SK-N-SH (cell line): ENCODE measurements at regions not wholly inside any gene's neighbourhood (a gene's known extent, or its start where the extent isn't known, plus 50 kb on each side); places are given as distances from the start of the nearest gene placed in this dataset.

Source experiments
- CTCF ChIA-PET: fragments of 300-600, 350-600 bp; formaldehyde crosslinking; extraction: SDS; loops from one replicate; lab custom pipeline; 2021; lab: Yijun Ruan, JAX
- POLR2A ChIA-PET: fragments of 350-600 bp; sonication (Branson Sonifier 250); formaldehyde crosslinking; extraction: SDS; loops from one replicate; lab custom pipeline; 2020; ENCODE audit warnings: antibody characterized with exemption, inconsistent platforms; lab: Yijun Ruan, JAX
- DNase-seq: peaks from one replicate; pipeline ENCODE4 v3.0.0; 2012
- H2AFZ ChIP-seq: fragments of 200-600 bp; sonication (generic); 2 replicates; pipeline ENCODE4 v1.8.1; 2016; ENCODE audit warnings: antibody characterized with exemption, mild to moderate bottlenecking, low read depth
- H3F3A ChIP-seq: fragments of 200-600 bp; sonication (generic); replicated peaks from 2 replicates; pipeline ENCODE3; 2016; ENCODE audit warnings: antibody characterized with exemption, mild to moderate bottlenecking; ENCODE audit not compliant: insufficient read depth
- H3K27ac ChIP-seq, 2 experiments: fragments of 200-500 bp in 1 of 2; fragments of 200-600 bp in 1 of 2; sonication (Bioruptor generic) in 1 of 2; sonication (generic), shearing (Covaris generic) in 1 of 2; 2 replicates each; pipeline versions ENCODE4 v1.5.1 to v1.6.1; 2014 to 2016; ENCODE audit warnings: low read depth in 2 of 2, inconsistent platforms in 1 of 2, low read length in 1 of 2, mild to moderate bottlenecking in 1 of 2, mixed read lengths in 1 of 2
- H3K27me3 ChIP-seq: fragments of 200-600 bp; sonication (generic), shearing (Covaris generic); 2 replicates; pipeline ENCODE4 v1.6.1; 2016; ENCODE audit warnings: mixed run types; ENCODE audit not compliant: insufficient read depth
- H3K36me3 ChIP-seq, 2 experiments: fragments of 200-500 bp in 1 of 2; fragments of 200-600 bp in 1 of 2; sonication (Bioruptor generic) in 1 of 2; sonication (generic) in 1 of 2; replicated peaks in 1 of 2; 2 replicates each; pipeline versions ENCODE3 to v1.5.1; 2014 to 2016; ENCODE audit warnings: low read length in 1 of 2, mild to moderate bottlenecking in 1 of 2; ENCODE audit not compliant: insufficient read depth in 2 of 2, control insufficient read depth in 1 of 2
- H3K4me1 ChIP-seq, 2 experiments: fragments of 200-500 bp in 1 of 2; fragments of 200-600 bp in 1 of 2; sonication (Bioruptor generic) in 1 of 2; sonication (generic), shearing (Covaris generic) in 1 of 2; 2 replicates each; pipeline versions ENCODE4 v1.5.1 to v1.6.1; 2014 to 2016; ENCODE audit warnings: low read depth in 1 of 2, low read length in 1 of 2, mixed run types in 1 of 2; ENCODE audit not compliant: insufficient read depth in 2 of 2, control insufficient read depth in 1 of 2
- H3K4me2 ChIP-seq: fragments of 200-600 bp; sonication (generic), shearing (Covaris generic); 2 replicates; pipeline ENCODE4 v1.6.1; 2017; ENCODE audit warnings: mixed run types
- H3K4me3 ChIP-seq, 2 experiments: fragments of 200-500 bp in 1 of 2; fragments of 200-600 bp in 1 of 2; sonication (Bioruptor generic) in 1 of 2; sonication (generic), shearing (Covaris generic) in 1 of 2; 2 replicates each; pipeline versions ENCODE4 v1.5.1 to v1.8.1; 2014 to 2016; ENCODE audit warnings: low read depth in 2 of 2, inconsistent platforms in 1 of 2, low read length in 1 of 2, mild to moderate bottlenecking in 1 of 2, mixed read lengths in 1 of 2, moderate library complexity in 1 of 2
- H3K79me2 ChIP-seq: fragments of 200-600 bp; sonication (generic); 2 replicates; pipeline ENCODE4 v1.8.1; 2017; ENCODE audit warnings: mild to moderate bottlenecking; ENCODE audit not compliant: insufficient read depth
- H3K9ac ChIP-seq: fragments of 200-600 bp; sonication (generic); 2 replicates; pipeline ENCODE4 v1.6.1; 2017; ENCODE audit warnings: mixed run types
- H3K9me2 ChIP-seq: fragments of 200-600 bp; sonication (generic); 2 replicates; pipeline ENCODE4 v1.6.1; 2017; ENCODE audit warnings: mixed run types
- H3K9me3 ChIP-seq: fragments of 200-600 bp; sonication (generic); 2 replicates; pipeline ENCODE4 v1.6.1; 2017; ENCODE audit warnings: mixed run types, mild to moderate bottlenecking, moderate library complexity
- H4K20me1 ChIP-seq: fragments of 200-600 bp; sonication (generic); 2 replicates; pipeline ENCODE4 v1.6.1; 2017; ENCODE audit warnings: mild to moderate bottlenecking, mixed run types; ENCODE audit not compliant: insufficient read depth
- CHD2 ChIP-seq: fragments of 150-350 bp; IDR thresholded peaks from 2 replicates; pipeline ENCODE4 v1.6.1; 2018; ENCODE audit warnings: low read length; ENCODE audit not compliant: partially characterized antibody
- CTCF ChIP-seq: fragments of 200-600 bp; sonication (generic); IDR thresholded peaks from 2 replicates; pipeline ENCODE4 v1.6.1; 2017; ENCODE audit warnings: antibody characterized with exemption, mild to moderate bottlenecking, moderate library complexity
- ELF1 ChIP-seq: IDR thresholded peaks from 2 replicates; pipeline ENCODE4 v1.4.0; 2012
- EZH2phosphoT487 ChIP-seq: fragments of 200-600 bp; sonication (generic); IDR thresholded peaks from 2 replicates; pipeline ENCODE4 v1.6.1; 2017; ENCODE audit warnings: low read depth, mixed run types, mild to moderate bottlenecking, antibody characterized with exemption, moderate library complexity, borderline replicate concordance
- FOSL2 ChIP-seq: IDR thresholded peaks from 2 replicates; pipeline ENCODE4 v1.4.0; 2012; ENCODE audit warnings: low read depth, mild to moderate bottlenecking, moderate library complexity, borderline replicate concordance
- FOXJ3 ChIP-seq: sonication (generic); formaldehyde crosslinking; IDR thresholded peaks from 2 replicates; pipeline ENCODE4 v1.5.1; 2020; ENCODE audit warnings: mild to moderate bottlenecking, missing genetic modification reagents
- FOXM1 ChIP-seq: IDR thresholded peaks from 2 replicates; pipeline ENCODE4 v1.4.0; 2012; ENCODE audit warnings: low read depth, mild to moderate bottlenecking
- GABPA ChIP-seq: IDR thresholded peaks from 2 replicates; pipeline ENCODE4 v1.4.0; 2012; ENCODE audit warnings: low read depth, mild to moderate bottlenecking
- GATA2 ChIP-seq: sonication (generic); formaldehyde crosslinking; IDR thresholded peaks from 2 replicates; pipeline ENCODE4 v1.5.0; 2020; ENCODE audit warnings: mild to moderate bottlenecking, missing genetic modification reagents
- JUND ChIP-seq: IDR thresholded peaks from 2 replicates; pipeline ENCODE4 v1.4.0; 2012
- MEF2A ChIP-seq: IDR thresholded peaks from 2 replicates; pipeline ENCODE4 v1.4.0; 2012; ENCODE audit warnings: low read depth, borderline replicate concordance
- NRF1 ChIP-seq: IDR thresholded peaks from 2 replicates; pipeline ENCODE4 v1.6.1; 2012; ENCODE audit warnings: low read depth, mild to moderate bottlenecking, low read length
- POLR2AphosphoS5 ChIP-seq: IDR thresholded peaks from 2 replicates; pipeline ENCODE4 v1.6.1; 2012; ENCODE audit warnings: low read depth, low read length
- RAD21 ChIP-seq: IDR thresholded peaks from 2 replicates; pipeline ENCODE4 v1.6.1; 2012; ENCODE audit warnings: mild to moderate bottlenecking, low read length
- RXRA ChIP-seq: IDR thresholded peaks from 2 replicates; pipeline ENCODE4 v1.4.0; 2012; ENCODE audit warnings: low read depth, mild to moderate bottlenecking, borderline replicate concordance
- SIN3A ChIP-seq: IDR thresholded peaks from 2 replicates; pipeline ENCODE4 v1.6.1; 2012; ENCODE audit warnings: low read depth, mild to moderate bottlenecking, low read length, moderate library complexity, borderline replicate concordance
- SMC3 ChIP-seq: IDR thresholded peaks from 2 replicates; pipeline ENCODE4 v1.6.1; 2012; ENCODE audit warnings: low read depth, low read length, improper control_type of control experiment
- TAF1 ChIP-seq: IDR thresholded peaks from 2 replicates; pipeline ENCODE4 v1.6.1; 2012; ENCODE audit warnings: low read depth, mild to moderate bottlenecking, low read length, moderate library complexity, borderline replicate concordance
- TCF12 ChIP-seq: IDR thresholded peaks from 2 replicates; pipeline ENCODE4 v1.4.0; 2012
- TEAD4 ChIP-seq: IDR thresholded peaks from 2 replicates; pipeline ENCODE4 v1.4.0; 2012; ENCODE audit warnings: mild to moderate bottlenecking, borderline replicate concordance; ENCODE audit not compliant: insufficient read depth
- USF1 ChIP-seq: IDR thresholded peaks from 2 replicates; pipeline ENCODE4 v1.4.0; 2012; ENCODE audit warnings: low read depth, borderline replicate concordance
- WGBS: methylation state at CpG from one replicate; pipeline ENCODE4 v1.1.6; 2017; ENCODE audit warnings: low lambda C conversion rate; 5-methylcytosine and 5-hydroxymethylcytosine counted together
- TF ChIP-seq, protein P1 (sequence below): fragments of 150-350 bp; IDR thresholded peaks from 2 replicates; pipeline ENCODE4 v1.6.1; 2016; ENCODE audit warnings: mild to moderate bottlenecking, low read depth, low read length
- TF ChIP-seq, protein P2 (sequence below): IDR thresholded peaks from 2 replicates; pipeline ENCODE4; 2012

GRCh38 chr6:121595646-121596045 is 160.2 kb downstream of the GJA1 start:
- no peak overlapping the region for H2AFZ ChIP-seq
- ChIA-PET CTCF (no interaction called here), POLR2A (no interaction called here)
- H4K20me1 ChIP-seq, result no peaks in the 10 kb centered on the region
- H3K4me1 ChIP-seq, result peaks cover 0 to 11% of the 10 kb centered on the region in 2 experiments; a peak in 2 of 4 replicates
- no peaks in the 10 kb centered on the region for H3K27me3 ChIP-seq
- no peaks in the 10 kb centered on the region for H3K9me2 ChIP-seq
- H3K79me2 ChIP-seq, result no peaks in the 10 kb centered on the region
- H3K27ac ChIP-seq, result no peak overlapping the region
- no peak overlapping the region for H3K4me3 ChIP-seq
- H3K9me3 ChIP-seq, result no peaks in the 10 kb centered on the region
- WGBS, result 84% methylated on average over 1 of the region's 1 CpG
- H3K4me2 ChIP-seq, result no peak overlapping the region
- H3K36me3 ChIP-seq, result no peaks in the 10 kb centered on the region
- TF ChIP-seq, protein P1, sequence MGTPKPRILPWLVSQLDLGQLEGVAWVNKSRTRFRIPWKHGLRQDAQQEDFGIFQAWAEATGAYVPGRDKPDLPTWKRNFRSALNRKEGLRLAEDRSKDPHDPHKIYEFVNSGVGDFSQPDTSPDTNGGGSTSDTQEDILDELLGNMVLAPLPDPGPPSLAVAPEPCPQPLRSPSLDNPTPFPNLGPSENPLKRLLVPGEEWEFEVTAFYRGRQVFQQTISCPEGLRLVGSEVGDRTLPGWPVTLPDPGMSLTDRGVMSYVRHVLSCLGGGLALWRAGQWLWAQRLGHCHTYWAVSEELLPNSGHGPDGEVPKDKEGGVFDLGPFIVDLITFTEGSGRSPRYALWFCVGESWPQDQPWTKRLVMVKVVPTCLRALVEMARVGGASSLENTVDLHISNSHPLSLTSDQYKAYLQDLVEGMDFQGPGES, result no peak
- no peak for TF ChIP-seq SMC3
- TF ChIP-seq SIN3A, result no peak
- no peak for TF ChIP-seq CHD2
- TF ChIP-seq FOSL2, result no peak
- TF ChIP-seq ELF1, result no peak
- no peak for TF ChIP-seq CTCF
- no peak for TF ChIP-seq TEAD4
- TF ChIP-seq RAD21, result no peak
- TF ChIP-seq TCF12, result no peak
- TF ChIP-seq NRF1, result no peak
- TF ChIP-seq EZH2phosphoT487, result no peak
- TF ChIP-seq TAF1, result no peak
- no peak for TF ChIP-seq POLR2AphosphoS5
- TF ChIP-seq JUND, result no peak
- TF ChIP-seq MEF2A, result no peak
- TF ChIP-seq, all 33 proteins: peak for 0
- Histone ChIP-seq H3K9ac (no peak overlapping the region), H3F3A (no peaks in the 10 kb centered on the region)
- DNase-seq, result no peak

- no peaks in the 10 kb centered on the region for H3K36me3 ChIP-seq
- CTCF ChIA-PET, result no interaction called here
- H3K79me2 ChIP-seq, result no peaks in the 10 kb centered on the region
- H3K4me2 ChIP-seq, result no peak overlapping the region
- H2AFZ ChIP-seq, result no peak overlapping the region
- no peaks in the 10 kb centered on the region for H3K9me3 ChIP-seq
- no peaks in the 10 kb centered on the region for H3K27me3 ChIP-seq
- peaks cover 0 to 18% of the 10 kb centered on the region in 2 experiments; a peak in 2 of 4 replicates for H3K4me1 ChIP-seq
- no peaks in the 10 kb centered on the region for H3K9me2 ChIP-seq
- H3F3A ChIP-seq, result no peaks in the 10 kb centered on the region
- no peaks in the 10 kb centered on the region for H4K20me1 ChIP-seq
- 94% methylated on average over 4 of the region's 4 CpGs for WGBS
- no peak overlapping the region for H3K27ac ChIP-seq
- TF ChIP-seq, protein P2, sequence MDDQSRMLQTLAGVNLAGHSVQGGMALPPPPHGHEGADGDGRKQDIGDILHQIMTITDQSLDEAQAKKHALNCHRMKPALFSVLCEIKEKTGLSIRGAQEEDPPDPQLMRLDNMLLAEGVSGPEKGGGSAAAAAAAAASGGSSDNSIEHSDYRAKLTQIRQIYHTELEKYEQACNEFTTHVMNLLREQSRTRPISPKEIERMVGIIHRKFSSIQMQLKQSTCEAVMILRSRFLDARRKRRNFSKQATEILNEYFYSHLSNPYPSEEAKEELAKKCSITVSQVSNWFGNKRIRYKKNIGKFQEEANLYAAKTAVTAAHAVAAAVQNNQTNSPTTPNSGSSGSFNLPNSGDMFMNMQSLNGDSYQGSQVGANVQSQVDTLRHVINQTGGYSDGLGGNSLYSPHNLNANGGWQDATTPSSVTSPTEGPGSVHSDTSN, result no peak
- no peak for TF ChIP-seq RXRA
- TF ChIP-seq TCF12, result no peak
- TF ChIP-seq TEAD4, result no peak
- no peak for TF ChIP-seq NRF1
- TF ChIP-seq, protein P1, result no peak
- no peak for TF ChIP-seq FOXJ3 (CRISPR knock-in tag)
- no peak for TF ChIP-seq USF1
- TF ChIP-seq FOXM1, result no peak
- no peak for TF ChIP-seq GABPA
- no peak for TF ChIP-seq GATA2 (CRISPR knock-in tag)
- no peak for TF ChIP-seq MEF2A
- TF ChIP-seq, all 33 proteins: peak for 0
- POLR2A ChIA-PET, result no interaction called here
- Histone ChIP-seq H3K4me3 (no peak overlapping the region), H3K9ac (no peak overlapping the region)
- no peak for DNase-seq
These were observed 161.0 kb downstream of the GJA1 start for GRCh38 chr6:121596441-121596840.
